ENCODE measurements at regions not wholly inside any gene's neighbourhood (a gene's known extent, or its start where the extent isn't known, plus 50 kb on each side); places are given as distances from the start of the nearest gene placed in this dataset.

DNA sequence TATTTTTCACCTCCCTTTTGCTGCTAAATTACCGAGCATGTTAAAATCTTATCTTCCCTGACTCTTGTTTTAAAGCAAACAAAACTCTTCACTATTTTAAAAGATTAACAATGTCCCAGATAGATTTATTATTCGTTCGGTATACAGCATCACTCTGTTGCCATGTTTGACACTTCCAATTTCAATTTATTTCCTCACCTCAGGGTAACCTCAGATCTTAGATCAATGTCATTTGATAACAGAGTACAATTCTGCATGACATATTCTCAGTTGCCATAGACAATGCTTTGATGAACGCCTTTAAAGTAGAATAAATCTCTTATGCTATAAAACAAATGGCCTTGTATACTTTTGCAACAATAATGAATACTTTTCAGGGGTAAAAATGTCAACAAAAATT lies 1078.1 kb upstream of the IGFBP7 start:
- no peak for DNase-seq

DNA sequence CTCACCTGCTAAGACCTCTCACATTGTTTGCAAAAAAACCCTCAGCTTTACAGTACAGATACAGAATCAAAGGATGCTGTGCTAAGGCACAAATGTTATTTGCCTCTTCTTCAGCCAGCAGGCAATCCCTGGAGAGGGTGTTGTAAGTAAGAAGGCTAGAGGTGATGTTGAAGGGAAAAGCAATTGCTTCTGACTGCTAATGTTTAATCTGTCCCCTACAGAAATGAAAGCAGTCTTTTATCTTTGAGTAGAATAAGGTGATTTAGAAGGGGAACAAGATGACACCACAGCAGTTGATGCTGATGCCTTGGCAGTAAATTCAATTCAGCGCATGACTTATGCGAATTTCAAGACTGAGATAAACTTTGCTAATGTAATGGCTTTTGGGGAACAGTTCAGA lies 1064.8 kb upstream of the IGFBP7 start:
- no peak for DNase-seq

DNA sequence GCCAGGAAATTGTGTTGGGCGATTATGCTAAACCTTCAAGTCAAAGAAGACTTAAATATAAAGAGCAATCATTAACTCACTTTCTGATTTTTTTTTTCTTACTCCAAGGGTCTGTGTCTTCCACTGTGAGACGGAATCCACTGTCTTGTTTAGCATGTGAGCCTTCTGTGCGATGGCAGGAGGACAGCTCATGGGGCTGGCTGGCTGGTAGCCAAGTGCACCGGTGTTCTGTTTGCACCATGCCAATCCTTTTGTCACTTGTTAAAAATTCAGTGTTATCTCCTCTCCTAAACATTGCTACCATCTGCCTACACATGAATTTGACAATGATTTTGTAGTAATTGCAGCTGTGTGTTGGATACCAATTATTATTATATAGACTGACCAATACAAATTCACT lies 1056.3 kb upstream of the IGFBP7 start:
- DNase-seq = no peak

DNA sequence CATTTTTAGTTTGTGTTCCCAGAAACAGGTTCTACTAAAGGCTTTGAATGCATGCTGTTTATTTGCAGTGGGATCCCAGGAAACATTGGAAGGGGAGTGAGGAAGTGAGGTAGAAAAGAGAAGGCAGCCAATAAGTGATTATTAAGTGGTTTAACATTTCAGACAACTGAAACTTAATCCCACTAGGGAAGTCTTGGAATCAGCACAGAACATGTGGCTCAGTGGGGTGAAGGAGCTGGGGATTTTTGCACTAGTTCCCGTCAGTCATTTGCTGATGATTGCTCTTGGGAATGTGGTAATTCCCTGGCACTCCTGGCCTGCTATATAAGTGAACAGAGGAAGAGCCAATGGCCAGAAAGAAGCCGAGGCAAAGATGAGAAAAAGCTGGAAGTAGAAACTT lies 1053.0 kb upstream of the IGFBP7 start:
- no peak for DNase-seq

GRCh38 chr4:58149404-58150085 lies 1039.4 kb upstream of the IGFBP7 start:
- no peak for DNase-seq

DNA sequence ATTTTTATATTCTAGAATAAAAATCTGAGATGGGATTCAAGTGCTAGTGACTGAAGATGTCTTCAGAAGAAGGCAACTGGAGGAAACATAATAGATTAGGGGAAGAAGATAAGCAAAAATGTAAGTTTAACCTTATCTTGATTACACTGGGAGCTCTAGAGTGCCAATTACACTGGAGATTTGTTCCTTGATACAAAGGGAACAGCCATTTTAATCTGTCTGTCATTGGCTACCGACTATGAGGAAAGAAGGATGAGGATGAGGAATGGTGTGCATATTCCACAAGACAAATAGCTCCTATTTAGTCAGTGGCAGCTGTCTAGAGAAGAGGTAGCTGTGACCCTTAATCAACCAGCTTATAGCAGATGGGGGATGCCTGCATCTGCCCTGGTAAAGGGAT lies 1034.5 kb upstream of the IGFBP7 start:
- DNase-seq = no peak

GRCh38 chr4:58138786-58139668 lies 1028.8 kb upstream of the IGFBP7 start:
- DNase-seq = no peak

GRCh38 chr4:58136604-58137003 lies 1026.4 kb upstream of the IGFBP7 start:
- no peak for DNase-seq

GRCh38 chr4:58127680-58128079 lies 1017.5 kb upstream of the IGFBP7 start:
- no peak for DNase-seq

GRCh38 chr4:58119298-58119697 lies 1009.1 kb upstream of the IGFBP7 start:
- no peak for DNase-seq

DNA sequence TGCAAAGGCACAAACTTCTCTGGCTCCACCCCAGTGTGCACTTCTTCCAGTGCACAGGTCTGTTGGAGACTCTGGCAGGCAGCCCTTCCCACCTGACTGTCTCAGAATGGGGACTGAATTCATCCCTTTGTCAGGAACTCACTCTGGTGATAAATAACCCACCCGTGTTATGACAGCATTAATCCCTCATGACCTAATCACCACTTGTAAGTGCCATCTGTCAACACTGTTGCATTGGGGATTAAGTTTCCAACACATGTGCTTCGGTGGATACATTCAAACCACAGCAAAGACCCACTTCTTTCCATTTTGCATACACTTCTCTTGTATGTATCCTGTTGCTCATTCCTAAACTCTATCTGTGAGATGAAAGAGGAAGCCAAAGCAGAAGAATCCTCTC lies 1002.9 kb upstream of the IGFBP7 start:
- DNase-seq = no peak

DNA sequence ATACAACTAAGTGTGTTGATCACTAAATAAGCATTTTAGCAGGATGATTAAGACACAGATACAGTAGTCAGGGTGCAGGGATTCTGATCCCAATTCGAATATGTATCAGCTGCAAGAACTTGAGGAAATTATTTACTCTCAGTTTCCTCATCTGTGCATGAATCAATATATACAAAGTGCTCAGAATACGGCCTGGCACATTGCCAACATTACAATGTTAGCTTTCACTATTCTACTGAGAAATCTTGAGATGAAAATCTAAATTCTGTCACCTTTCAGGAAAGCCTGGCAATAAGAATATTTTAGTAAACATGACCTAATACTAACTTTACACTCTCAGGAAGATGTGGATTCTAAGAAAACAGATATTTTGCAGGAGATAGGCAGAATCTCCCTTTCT lies 1001.6 kb upstream of the IGFBP7 start:
- DNase-seq = no peak

DNA sequence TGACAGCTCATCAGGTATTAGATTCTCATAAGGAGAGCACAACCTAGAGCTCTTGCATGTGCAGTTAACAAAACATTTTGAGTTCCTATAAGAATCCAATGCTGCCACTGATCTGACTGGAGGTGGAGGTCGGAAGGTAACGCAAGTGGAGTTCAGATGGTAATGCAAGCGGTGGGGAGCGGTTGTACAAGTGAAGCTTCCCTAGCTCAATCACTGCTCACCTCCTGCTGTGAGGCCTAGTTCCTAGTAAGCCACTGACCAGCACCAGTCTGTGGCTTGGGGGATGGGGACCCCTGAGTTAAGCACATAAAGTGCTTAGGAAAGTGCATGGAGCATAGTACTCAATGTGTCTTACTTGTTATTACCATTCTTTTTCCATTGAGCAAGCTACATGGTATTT lies 983.2 kb upstream of the IGFBP7 start:
- DNase-seq = no peak

GRCh38 chr4:58090539-58090938 lies 980.4 kb upstream of the IGFBP7 start:
- DNase-seq = no peak

- no peak for DNase-seq
Measured at GRCh38 chr4:58081356-58081755, 971.2 kb upstream of the IGFBP7 start.

GRCh38 chr4:58075724-58076123 lies 965.5 kb upstream of the IGFBP7 start:
- no peak for DNase-seq

GRCh38 chr4:58074382-58074781 lies 964.2 kb upstream of the IGFBP7 start:
- no peak for DNase-seq

- no peak for DNase-seq
Measured at GRCh38 chr4:58070726-58071125, 960.5 kb upstream of the IGFBP7 start.

DNA sequence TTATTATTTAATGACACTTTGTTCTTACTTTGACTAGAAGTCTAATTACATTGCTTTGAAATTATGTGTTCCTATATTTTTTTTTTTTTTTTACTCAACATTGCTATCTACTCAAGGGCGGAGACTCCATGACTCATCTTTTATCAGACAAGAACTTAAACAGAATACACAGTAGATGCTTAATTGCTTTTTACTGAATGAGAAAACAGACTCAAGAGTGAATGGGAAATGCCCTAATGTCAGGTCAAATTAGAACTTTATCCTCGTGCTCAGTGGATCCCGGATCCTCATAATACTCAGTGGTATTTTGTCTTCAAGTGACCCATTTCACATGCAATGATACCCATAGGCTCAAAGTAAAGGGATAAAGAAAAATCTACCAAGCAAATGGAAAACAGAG lies 954.5 kb upstream of the IGFBP7 start:
- no peak for DNase-seq

GRCh38 chr4:58063404-58064160 lies 953.4 kb upstream of the IGFBP7 start:
- no peak for DNase-seq

- DNase-seq = no peak
Measured at GRCh38 chr4:58061967-58062366, 951.8 kb upstream of the IGFBP7 start.

DNA sequence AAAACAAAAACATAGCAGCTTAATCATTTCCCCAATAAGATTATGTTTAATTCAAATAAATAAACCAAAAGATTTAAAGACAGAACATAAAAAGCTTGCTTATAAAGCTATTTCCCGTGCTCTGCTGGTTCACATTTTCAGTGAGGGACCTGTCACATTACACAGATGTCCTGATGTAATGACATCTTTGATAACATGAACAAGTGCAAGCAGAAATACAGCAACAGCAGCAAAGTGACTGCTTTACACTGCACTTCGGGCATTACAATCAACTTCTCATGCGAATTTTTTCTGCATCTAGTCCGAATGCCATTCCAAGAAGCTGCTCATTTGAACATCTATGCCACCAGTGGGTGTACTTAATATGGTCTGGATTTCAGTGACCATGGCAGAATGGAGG lies 940.3 kb upstream of the IGFBP7 start:
- DNase-seq = no peak

DNA sequence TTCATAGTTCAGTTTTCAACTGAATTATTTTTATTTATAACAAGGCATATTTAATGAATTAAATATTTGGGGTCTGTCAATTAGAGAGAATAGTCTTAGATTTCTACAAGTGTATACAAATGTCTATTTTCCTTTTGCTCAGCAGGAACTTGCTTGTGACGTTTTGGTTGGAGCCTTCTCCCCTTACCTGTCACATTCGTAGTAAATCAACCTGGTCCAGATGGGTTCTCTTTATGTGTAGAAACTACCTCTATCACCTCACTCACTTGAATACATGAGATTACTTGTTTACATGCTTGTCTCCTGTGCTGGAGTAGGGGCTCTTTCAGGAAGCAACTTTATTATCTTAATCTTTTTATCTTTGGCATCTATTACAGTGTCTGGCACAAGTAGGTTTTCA lies 938.3 kb upstream of the IGFBP7 start:
- no peak for DNase-seq

GRCh38 chr4:58042176-58042575 lies 932.0 kb upstream of the IGFBP7 start:
- no peak for DNase-seq
